HFF-Myc (cell line): ENCODE measurements at regions not wholly inside any gene's neighbourhood (a gene's known extent, or its start where the extent isn't known, plus 50 kb on each side); places are given as distances from the start of the nearest gene placed in this dataset.

Source experiments
- DNase-seq: peaks from one replicate; pipeline ENCODE4 v3.0.0-alpha.2; 2011; ENCODE audit warnings: low read depth; ENCODE audit errors: extremely low read depth
- H3K4me3 ChIP-seq: replicated peaks from 2 replicates; pipeline ENCODE4 v1.5.1; 2011; ENCODE audit warnings: low read depth, mild to moderate bottlenecking, control low read depth, low read length
- TF ChIP-seq, protein P1 (sequence below): IDR thresholded peaks from 2 replicates; pipeline ENCODE4 v1.5.1; 2012; ENCODE audit warnings: mild to moderate bottlenecking, low read depth, low read length, control low read depth; ENCODE audit errors: missing control alignments

DNA sequence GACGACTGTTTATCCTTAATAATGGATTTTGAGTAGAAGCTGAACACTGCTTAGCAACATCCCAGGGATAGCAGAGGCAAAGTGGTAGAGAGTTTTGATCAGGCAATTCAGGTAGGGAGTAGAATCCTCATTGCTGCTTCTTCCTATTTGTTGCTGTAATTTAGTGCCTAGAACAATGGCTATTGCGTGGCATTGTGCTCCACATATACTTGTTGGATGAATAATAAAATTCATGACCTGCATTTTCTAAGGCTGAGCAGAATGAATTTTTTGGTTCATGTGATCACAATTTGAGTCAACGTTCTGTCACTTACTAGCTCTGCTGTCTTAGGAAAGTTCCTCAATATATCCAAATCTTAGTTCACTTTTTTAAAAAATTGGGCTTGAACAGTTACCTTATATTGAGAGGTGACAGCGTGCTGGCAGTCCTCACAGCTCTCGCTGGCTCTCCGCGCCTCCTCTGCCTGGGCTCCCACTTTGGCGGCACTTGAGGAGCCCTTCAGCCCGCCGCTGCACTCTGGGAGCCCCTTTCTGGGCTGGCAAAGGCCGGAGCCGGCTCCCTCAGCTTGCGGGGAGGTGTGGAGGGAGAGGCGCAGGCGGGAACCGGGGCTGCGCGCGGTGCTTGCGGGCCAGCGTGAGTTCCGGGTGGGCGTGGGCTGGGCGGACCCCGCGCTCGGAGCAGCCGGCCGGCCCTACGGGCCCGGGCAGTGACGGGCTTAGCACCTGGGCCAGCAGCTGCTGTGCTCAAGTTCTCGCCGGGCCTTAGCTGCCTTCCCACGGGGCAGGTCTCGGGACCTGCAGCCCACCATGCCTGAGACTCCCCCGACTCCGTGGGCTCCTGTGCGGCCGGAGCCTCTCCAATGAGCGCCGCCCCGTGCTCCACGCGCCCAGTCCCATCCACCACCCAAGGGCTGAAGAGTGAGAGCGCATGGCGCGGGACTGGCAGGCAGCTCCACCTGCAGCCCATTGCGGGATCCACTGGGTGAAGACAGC is 350.6 kb downstream of the ETS1 start:
- H3K4me3 ChIP-seq = no peak overlapping the region
- DNase-seq = no peak
- TF ChIP-seq, protein P1, sequence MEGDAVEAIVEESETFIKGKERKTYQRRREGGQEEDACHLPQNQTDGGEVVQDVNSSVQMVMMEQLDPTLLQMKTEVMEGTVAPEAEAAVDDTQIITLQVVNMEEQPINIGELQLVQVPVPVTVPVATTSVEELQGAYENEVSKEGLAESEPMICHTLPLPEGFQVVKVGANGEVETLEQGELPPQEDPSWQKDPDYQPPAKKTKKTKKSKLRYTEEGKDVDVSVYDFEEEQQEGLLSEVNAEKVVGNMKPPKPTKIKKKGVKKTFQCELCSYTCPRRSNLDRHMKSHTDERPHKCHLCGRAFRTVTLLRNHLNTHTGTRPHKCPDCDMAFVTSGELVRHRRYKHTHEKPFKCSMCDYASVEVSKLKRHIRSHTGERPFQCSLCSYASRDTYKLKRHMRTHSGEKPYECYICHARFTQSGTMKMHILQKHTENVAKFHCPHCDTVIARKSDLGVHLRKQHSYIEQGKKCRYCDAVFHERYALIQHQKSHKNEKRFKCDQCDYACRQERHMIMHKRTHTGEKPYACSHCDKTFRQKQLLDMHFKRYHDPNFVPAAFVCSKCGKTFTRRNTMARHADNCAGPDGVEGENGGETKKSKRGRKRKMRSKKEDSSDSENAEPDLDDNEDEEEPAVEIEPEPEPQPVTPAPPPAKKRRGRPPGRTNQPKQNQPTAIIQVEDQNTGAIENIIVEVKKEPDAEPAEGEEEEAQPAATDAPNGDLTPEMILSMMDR = no peak

DNA sequence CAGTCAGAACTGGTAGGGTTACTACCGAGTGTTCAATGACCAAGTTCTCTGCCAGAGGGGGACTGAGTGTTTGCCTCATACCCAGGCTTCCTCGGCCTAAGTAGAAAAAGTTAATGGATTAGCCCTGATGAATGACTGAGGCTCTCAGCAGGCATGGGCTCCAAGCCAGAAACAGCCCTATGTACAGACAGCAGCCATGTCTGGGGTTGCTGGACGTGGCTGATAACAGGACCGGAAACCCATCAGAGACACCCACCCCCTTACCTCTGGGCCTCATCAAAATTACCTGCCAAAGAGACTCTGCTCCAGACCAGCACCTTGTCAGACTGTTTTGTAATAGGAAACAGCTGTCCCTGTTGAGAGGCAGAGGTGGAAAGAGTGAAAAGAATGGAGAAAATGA is 351.4 kb downstream of the ETS1 start:
- no peak overlapping the region for H3K4me3 ChIP-seq
- DNase-seq = no peak
- TF ChIP-seq, protein P1 = no peak

DNA sequence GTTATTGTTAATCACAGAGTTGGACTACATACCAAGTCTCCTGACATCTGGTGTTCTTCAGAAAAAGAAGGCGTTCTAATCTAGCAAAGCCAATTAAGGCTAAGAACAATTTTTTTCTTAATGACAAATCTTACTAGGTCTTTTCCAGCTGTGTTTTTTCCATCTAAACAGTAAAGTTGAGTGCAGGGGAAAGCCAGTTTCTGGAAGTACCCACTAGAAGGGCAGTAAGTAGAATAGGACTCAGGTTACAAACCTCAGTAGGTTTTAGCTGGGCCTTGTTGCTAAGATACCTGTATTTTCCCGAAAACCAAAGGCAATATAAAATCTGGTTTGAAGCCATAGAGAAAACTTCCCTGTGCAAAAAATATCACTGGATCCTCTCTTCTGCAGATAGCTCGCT is 351.9 kb downstream of the ETS1 start:
- H3K4me3 ChIP-seq = no peak overlapping the region
- no peak for DNase-seq
- TF ChIP-seq, protein P1 = no peak

DNA sequence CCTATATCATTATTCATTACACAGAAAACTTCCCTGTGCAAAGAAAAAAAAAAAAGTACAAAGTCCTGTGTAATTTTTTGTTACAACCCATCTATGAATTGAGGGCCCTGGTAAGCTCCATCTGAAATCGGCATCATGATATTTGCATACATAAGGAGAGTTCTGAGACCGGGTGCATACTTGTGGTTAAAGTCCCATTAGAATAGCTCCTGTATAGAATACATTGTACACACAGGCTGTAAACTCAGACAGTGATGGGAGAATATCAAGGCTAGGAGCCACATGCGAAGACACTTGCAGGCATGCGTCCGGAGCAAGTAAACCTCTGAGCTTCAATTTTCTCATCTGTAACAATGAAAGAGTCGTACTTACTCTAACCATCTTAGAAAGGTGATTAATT is 353.2 kb downstream of the ETS1 start:
- DNase-seq = no peak
- TF ChIP-seq, protein P1 = no peak
- no peak overlapping the region for H3K4me3 ChIP-seq

DNA sequence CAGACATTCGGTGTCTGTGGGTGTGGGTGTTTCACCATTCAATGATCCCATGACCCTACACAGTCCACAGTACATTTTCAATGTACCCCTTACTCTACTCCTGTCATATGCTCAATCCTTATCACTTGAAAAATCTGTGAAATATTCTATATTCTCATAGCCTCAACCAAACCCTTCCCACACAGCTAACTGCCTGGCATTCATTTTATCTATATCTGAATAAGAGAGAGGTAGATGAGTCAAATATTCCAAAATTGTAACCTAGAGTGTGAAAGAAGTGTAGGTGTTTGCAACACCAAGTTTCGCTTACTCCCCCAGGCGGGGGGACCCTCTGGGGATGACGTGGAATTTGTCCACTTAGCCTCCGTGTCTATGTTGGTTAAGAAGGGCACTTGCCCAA is 354.8 kb downstream of the ETS1 start:
- DNase-seq = no peak
- TF ChIP-seq, protein P1 = no peak
- H3K4me3 ChIP-seq = no peak overlapping the region

DNA sequence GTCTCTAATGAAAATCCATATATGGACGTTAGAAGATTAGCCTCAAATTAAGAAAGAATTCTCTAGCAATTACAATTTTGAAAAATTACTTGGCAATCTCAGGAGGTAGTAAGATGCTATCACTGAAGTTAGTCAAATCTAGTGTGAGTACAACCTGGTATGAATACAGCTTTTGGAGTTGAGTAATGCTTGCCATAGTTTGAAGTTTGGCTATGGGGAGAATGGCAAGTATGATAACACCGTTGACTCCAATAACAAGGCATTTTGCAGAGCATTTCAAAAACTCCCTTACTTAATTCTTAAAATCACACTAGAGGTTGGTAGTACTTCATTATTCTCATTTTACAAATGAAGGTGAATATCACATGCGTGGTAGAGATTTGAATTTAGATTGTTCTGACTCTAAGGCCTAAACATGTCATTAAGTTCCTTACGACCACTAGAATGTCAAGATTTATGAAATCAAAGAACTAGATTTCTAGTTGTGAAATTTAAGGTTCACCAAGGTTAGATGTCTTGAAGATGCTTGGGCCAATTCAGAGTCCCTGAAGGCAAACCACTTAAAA is 355.4 kb downstream of the ETS1 start:
- H3K4me3 ChIP-seq = no peak overlapping the region
- TF ChIP-seq, protein P1 = no peak
- no peak for DNase-seq
